Neuron (in vitro differentiated cells): ENCODE measurements at regions not wholly inside any gene's neighbourhood (a gene's known extent, or its start where the extent isn't known, plus 50 kb on each side); places are given as distances from the start of the nearest gene placed in this dataset.
A peak's percentile ranks its signal among the peaks of the same experiment; 100 is the strongest.

Experiments
- H2AFZ ChIP-seq: one replicate; pipeline ENCODE4 v1.6.1; 2013; ENCODE audit warnings: low read depth, mild to moderate bottlenecking, inconsistent platforms, low read length, moderate library complexity
- H3K27me3 ChIP-seq: one replicate; pipeline ENCODE4 v1.6.1; 2013; ENCODE audit warnings: low read length; ENCODE audit not compliant: insufficient read depth
- H3K36me3 ChIP-seq: one replicate; pipeline ENCODE4 v1.6.1; 2013; ENCODE audit warnings: low read length; ENCODE audit not compliant: insufficient read depth
- H3K4me1 ChIP-seq: one replicate; pipeline ENCODE4 v1.6.1; 2013; ENCODE audit warnings: low read length; ENCODE audit not compliant: insufficient read depth
- H3K4me3 ChIP-seq: 2 replicates; pipeline ENCODE4 v1.5.1; 2013; ENCODE audit warnings: mild to moderate bottlenecking, low read length, moderate library complexity
- H3K9me3 ChIP-seq: one replicate; pipeline ENCODE4 v1.6.1; 2013; ENCODE audit warnings: low read length

- H3K27me3 ChIP-seq: no peaks in the 10 kb centered on the region
- H3K36me3 ChIP-seq: no peaks in the 10 kb centered on the region
- no peaks in the 10 kb centered on the region for H3K9me3 ChIP-seq
- H2AFZ ChIP-seq: no peak overlapping the region
- peaks cover 25% of the 10 kb centered on the region for H3K4me1 ChIP-seq
- H3K4me3 ChIP-seq: no peak overlapping the region
These were observed 365.0 kb downstream of the MIAT start for GRCh38 chr22:27022274-27022895.

DNA sequence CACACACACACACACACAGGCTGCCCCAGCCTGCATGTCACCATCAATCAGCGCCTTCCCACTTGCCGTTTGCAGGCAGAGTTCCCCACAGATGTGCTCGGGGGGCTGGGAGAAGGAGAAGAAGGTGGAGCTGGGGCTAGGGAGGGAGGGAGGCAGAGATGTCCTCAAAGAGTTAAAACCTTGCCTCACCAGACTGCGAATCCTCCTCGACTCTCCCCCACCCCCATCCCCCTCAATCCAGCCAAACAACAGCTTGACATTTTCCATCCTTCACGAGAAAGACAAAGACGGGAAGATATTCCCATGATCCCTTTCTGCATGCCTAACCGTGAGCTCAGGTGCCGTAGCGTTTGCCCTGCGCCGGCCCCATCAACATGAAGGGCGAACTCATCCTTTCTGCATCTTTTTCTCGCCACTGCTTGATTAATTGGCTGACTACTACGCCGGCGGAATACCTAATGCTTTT, 365.5 kb downstream of the MIAT start:
- H3K36me3 ChIP-seq: no peaks in the 10 kb centered on the region
- H3K27me3 ChIP-seq: no peaks in the 10 kb centered on the region
- peaks cover 25% of the 10 kb centered on the region for H3K4me1 ChIP-seq
- no peaks in the 10 kb centered on the region for H3K9me3 ChIP-seq
- no peak overlapping the region for H3K4me3 ChIP-seq
- H2AFZ ChIP-seq: peak overlapping the region; percentile 9

- no peaks in the 10 kb centered on the region for H3K9me3 ChIP-seq
- H3K4me3 ChIP-seq: no peak overlapping the region
- H3K27me3 ChIP-seq: no peaks in the 10 kb centered on the region
- no peaks in the 10 kb centered on the region for H3K36me3 ChIP-seq
- H3K4me1 ChIP-seq: peaks cover 25% of the 10 kb centered on the region
- no peak overlapping the region for H2AFZ ChIP-seq
These were observed 366.2 kb downstream of the MIAT start for GRCh38 chr22:27023591-27023990.

- no peaks in the 10 kb centered on the region for H3K36me3 ChIP-seq
These were observed 367.6 kb downstream of the MIAT start for GRCh38 chr22:27024982-27025381.

DNA sequence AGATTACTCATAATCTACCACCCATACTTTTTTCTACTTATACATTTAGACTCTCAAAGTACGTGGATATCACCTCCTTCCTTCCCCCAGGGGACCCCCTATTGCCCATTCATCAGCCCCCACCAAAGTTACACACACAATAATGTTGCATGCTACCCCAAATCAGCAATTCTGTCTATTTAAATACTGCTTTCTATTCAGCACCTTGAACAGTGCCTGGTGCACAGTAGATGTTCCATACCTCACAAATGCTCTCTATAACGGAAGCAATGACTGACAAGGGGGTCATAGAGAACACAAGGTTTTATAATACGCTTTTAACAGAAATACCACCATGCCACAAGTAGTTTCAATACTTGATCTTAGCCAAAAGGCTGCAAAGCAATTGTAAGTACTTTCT, 370.7 kb downstream of the MIAT start:
- H3K36me3 ChIP-seq: no peaks in the 10 kb centered on the region
- H3K4me1 ChIP-seq: peaks cover 11% of the 10 kb centered on the region
- H3K4me3 ChIP-seq: no peak overlapping the region
- H2AFZ ChIP-seq: no peak overlapping the region
- no peaks in the 10 kb centered on the region for H3K9me3 ChIP-seq
- no peaks in the 10 kb centered on the region for H3K27me3 ChIP-seq

More at GRCh38 chr22:27024982-27025381, 367.6 kb downstream of the MIAT start:
- Histone ChIP-seq H3K4me1 (peaks cover 25% of the 10 kb centered on the region), H3K4me3 (no peak overlapping the region), H3K27me3 (no peaks in the 10 kb centered on the region), H2AFZ (no peak overlapping the region), H3K9me3 (no peaks in the 10 kb centered on the region)

GRCh38 chr22:27029584-27030130, 372.3 kb downstream of the MIAT start:
- no peak overlapping the region for H3K4me3 ChIP-seq
- H3K4me1 ChIP-seq: no peaks in the 10 kb centered on the region
- no peak overlapping the region for H2AFZ ChIP-seq
- H3K36me3 ChIP-seq: no peaks in the 10 kb centered on the region
- no peaks in the 10 kb centered on the region for H3K27me3 ChIP-seq
- H3K9me3 ChIP-seq: no peaks in the 10 kb centered on the region

DNA sequence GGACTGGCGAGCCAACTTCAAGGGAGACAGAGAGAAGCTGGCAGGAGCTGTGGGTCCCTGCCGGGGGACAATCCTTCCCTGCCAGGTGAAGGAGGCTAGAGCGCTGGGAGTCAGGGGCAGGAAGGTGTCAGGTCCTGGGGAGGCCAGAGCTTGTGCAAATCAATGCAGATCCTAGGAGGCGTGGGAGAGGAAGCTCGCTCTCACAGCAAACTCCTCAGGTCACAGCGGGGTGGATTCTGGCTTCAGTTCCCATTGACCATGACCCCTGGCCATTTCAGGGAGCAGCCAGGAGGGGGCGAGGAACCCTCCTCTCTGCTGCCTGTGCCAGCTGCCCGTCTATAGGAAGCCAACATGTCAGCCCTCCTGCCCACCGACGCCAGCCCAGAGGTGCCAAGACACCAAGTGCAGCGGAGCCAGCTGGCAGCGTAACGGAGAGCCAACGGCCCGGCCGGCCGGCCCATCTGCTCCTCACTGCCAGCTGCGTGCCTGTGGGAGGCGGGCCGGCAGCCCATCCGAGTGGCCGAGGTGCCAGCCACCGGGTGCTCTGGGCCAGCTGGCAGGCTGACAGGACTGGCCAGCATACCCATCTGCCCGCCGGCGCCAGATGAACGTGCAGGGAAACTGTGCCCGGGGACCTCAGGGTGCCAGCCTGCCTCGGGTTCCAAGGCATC, 374.8 kb downstream of the MIAT start:
- H3K9me3 ChIP-seq: no peaks in the 10 kb centered on the region
- H3K4me1 ChIP-seq: no peaks in the 10 kb centered on the region
- H2AFZ ChIP-seq: no peak overlapping the region
- H3K4me3 ChIP-seq: no peak overlapping the region
- no peaks in the 10 kb centered on the region for H3K27me3 ChIP-seq
- H3K36me3 ChIP-seq: no peaks in the 10 kb centered on the region

DNA sequence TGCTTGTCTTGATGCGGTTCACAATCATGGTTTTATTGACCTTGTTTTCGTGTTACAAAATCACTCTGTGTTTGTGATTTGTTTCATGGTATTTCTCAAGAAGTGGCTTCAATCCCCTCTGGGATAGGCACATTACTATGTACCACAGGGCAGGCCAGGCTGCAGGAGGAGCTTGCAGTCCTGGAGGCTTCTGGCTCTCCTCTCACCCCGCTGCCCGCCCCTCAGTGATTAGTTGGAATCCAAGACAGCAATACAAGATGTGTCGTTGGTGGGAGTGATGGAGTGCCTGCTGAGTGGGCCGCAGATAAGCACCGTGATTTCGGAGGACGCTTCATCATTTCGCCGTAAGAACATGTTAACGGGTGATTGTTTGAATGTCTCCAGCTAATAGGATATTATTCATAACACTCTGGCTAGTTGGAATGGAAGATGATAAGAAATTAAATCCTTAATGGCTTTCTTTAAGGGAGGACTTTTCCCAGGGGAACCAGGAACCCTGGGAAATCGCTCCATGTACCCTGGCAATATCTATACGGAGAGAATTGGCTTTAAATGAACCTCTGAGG, 384.4 kb downstream of the MIAT start:
- Histone ChIP-seq H3K4me1 (peaks cover 12% of the 10 kb centered on the region), H3K36me3 (no peaks in the 10 kb centered on the region), H3K4me3 (no peak overlapping the region), H3K9me3 (no peaks in the 10 kb centered on the region), H3K27me3 (no peaks in the 10 kb centered on the region), H2AFZ (no peak overlapping the region)

DNA sequence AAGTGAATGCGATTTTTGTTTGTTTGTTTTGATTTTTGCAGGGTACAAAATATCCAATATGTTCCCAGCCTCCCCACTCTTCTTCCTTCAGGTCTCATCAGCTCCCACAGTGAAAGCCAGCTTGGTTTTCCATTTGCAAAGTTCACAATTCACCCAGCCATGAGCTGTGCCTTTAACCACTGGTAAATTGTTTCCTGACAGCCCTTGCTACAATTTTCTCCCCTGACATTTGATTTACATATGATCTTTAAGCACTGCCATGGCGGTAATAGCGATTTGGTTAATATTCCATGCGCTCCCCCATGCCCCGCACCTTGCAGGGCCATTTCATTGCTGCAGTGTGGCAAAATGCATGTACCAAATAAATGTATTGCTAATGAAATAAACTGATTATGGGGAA, 385.9 kb downstream of the MIAT start:
- Histone ChIP-seq H3K36me3 (no peaks in the 10 kb centered on the region), H3K9me3 (no peaks in the 10 kb centered on the region), H3K4me1 (peaks cover 12% of the 10 kb centered on the region), H2AFZ (no peak overlapping the region), H3K27me3 (no peaks in the 10 kb centered on the region), H3K4me3 (no peak overlapping the region)

DNA sequence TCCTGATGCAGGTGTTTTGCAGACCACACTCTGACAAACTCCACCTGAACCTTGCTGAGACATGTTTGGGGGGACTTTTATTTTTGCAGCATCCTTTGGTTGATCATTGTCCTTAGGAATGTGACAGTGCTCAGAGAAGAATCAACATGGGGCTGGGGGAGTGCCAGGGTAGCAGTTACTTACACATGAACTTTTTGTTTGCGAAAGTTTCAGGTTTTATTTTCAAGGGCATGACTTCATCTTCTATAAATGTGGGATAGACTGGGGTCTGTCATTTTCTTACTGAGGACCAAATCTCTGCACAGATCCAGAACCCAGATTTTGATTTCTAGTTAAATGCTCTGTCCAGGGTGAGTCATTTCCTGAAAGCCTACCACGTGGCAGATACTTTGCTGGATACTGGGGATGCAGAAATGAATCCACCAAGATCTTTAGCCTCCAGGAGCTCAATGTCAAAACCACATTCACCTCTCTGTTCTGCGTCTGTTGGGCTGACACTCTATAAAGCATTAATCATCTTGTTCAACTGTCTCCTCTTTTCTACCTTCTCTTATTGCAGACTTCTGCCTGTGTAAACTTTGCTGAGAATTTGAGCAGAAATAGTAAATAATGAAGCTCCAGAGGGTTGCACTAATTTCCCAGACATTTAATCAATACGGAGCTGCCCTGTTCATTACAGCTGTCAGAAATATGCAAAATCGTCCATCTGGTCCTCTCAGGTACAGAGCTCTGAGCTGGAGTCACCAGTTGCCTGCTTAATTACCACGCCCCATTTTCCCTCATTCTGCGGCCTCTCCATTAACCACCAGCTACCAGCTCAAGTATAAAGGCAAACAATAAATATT, 387.9 kb downstream of the MIAT start:
- H3K27me3 ChIP-seq: no peaks in the 10 kb centered on the region

GRCh38 chr22:27046086-27046485, 388.7 kb downstream of the MIAT start:
- Histone ChIP-seq H3K9me3 (no peaks in the 10 kb centered on the region), H3K36me3 (no peaks in the 10 kb centered on the region), H3K4me3 (no peak overlapping the region), H3K27me3 (no peaks in the 10 kb centered on the region), H2AFZ (no peak overlapping the region), H3K4me1 (peaks cover 12% of the 10 kb centered on the region)

More for the DNA sequence above, 387.9 kb downstream of the MIAT start:
- Histone ChIP-seq H3K4me3 (no peak overlapping the region), H2AFZ (no peak overlapping the region), H3K4me1 (peaks cover 12% of the 10 kb centered on the region), H3K9me3 (no peaks in the 10 kb centered on the region), H3K36me3 (no peaks in the 10 kb centered on the region)

- peaks cover 12% of the 10 kb centered on the region for H3K4me1 ChIP-seq
- H2AFZ ChIP-seq: no peak overlapping the region
- no peak overlapping the region for H3K4me3 ChIP-seq
- H3K27me3 ChIP-seq: no peaks in the 10 kb centered on the region
- H3K36me3 ChIP-seq: no peaks in the 10 kb centered on the region
- no peaks in the 10 kb centered on the region for H3K9me3 ChIP-seq
These were observed 389.2 kb downstream of the MIAT start for GRCh38 chr22:27046603-27047002.

DNA sequence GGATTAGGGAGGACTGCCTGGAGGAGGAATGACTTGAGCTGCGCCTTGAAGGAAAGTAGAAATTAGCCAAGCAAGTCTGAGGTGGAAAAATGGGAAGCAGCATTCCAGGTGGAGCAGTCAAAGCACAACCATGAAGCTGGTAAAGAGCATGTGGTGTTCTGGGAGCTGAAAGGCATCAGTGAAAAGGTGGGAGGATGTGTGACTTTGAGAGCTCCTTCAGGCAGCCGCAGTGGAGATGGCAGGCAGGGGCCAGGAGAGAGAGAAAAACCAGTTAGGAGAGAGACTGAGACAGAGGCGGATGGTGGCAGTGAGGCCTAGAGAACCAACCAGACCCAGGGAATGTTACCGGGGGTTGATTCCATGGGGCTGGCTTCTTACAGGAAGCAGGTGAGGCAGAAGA, 393.4 kb downstream of the MIAT start:
- Histone ChIP-seq H3K9me3 (no peaks in the 10 kb centered on the region), H3K4me3 (no peak overlapping the region), H2AFZ (no peak overlapping the region), H3K4me1 (no peaks in the 10 kb centered on the region), H3K27me3 (no peaks in the 10 kb centered on the region), H3K36me3 (no peaks in the 10 kb centered on the region)
